PFSK-1 (cell line): ENCODE measurements at regions not wholly inside any gene's neighbourhood (a gene's known extent, or its start where the extent isn't known, plus 50 kb on each side); places are given as distances from the start of the nearest gene placed in this dataset.

ENCODE experiments used
- POLR2AphosphoS5 ChIP-seq: IDR thresholded peaks from 2 replicates; pipeline ENCODE4 v1.6.1; 2012; ENCODE audit warnings: low read depth, mild to moderate bottlenecking, control low read depth, low read length, moderate library complexity
- SIN3A ChIP-seq: IDR thresholded peaks from 2 replicates; pipeline ENCODE4 v1.6.1; 2012; ENCODE audit warnings: mild to moderate bottlenecking, low read length, moderate library complexity, borderline replicate concordance; ENCODE audit not compliant: insufficient read depth
- TAF1 ChIP-seq: IDR thresholded peaks from 2 replicates; pipeline ENCODE4 v1.6.1; 2012; ENCODE audit warnings: low read length, control low read depth, borderline replicate concordance; ENCODE audit not compliant: insufficient read depth

DNA sequence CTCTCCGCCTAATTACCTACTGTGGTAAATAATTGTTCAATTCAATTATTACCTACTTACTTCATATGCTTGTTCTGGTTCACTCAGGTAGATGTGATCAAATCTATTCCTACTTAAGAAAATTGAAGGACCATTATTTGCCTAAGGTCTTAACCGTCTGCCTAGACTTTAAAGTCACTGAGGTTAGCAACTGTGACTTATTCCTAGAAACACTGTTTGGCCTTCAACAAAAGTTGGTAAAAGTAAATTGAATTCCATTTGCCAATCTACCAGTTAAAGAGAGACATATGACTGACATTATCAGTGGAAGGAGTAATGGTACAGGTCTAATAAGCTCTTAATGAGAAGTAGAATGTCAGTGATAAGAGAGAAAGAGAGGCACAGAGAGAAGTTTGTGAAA is 491.5 kb downstream of the NYAP2 start:
- TF ChIP-seq POLR2AphosphoS5 (no peak), SIN3A (no peak), TAF1 (no peak)
